GM19328 (cell line): ENCODE measurements at regions not wholly inside any gene's neighbourhood (a gene's known extent, or its start where the extent isn't known, plus 50 kb on each side); places are given as distances from the start of the nearest gene placed in this dataset.

Source experiments
- ATAC-seq: cut with Tn5 transposase; IDR thresholded peaks from one replicate; pipeline ENCODE4 v1.9.1; 2021; ENCODE audit warnings: mild to moderate bottlenecking, moderate library complexity; ENCODE audit not compliant: unreplicated experiment

- no peak for ATAC-seq
Measured at GRCh38 chr2:41935825-41936224, 112.0 kb upstream of the PKDCC start.

DNA sequence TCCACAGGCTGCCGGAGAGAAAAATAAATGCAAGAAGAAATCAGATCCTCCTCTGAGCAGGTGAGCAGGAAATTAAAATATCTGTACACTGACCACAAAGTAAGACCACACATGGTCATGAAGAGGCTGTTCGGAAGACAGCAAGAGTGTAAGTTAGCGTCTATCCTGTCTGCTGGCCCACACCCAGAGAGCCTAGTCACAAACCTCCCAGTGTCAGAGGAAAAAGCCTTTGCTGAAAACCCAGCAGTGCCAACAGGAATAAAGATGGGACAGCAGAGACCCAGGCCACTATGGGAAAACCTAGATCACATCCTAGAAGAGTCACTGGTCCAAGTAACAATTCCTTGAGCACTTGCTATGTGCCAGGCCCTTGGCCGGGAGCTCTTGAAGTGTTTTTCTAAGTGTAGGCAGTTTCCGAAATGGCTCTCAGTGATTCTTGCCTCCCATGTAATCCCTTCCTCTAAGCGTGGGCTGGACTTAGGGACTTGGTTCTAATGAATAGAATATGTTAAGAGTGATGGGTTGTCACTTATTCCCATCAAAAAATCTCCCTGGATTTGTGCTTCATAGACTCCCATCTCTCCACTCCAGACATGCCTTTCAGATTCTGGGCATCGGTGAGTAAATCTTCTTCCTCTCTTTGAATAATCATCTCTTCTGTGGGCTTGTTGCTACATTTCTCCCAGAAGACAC lies 110.9 kb upstream of the PKDCC start:
- no peak for ATAC-seq

DNA sequence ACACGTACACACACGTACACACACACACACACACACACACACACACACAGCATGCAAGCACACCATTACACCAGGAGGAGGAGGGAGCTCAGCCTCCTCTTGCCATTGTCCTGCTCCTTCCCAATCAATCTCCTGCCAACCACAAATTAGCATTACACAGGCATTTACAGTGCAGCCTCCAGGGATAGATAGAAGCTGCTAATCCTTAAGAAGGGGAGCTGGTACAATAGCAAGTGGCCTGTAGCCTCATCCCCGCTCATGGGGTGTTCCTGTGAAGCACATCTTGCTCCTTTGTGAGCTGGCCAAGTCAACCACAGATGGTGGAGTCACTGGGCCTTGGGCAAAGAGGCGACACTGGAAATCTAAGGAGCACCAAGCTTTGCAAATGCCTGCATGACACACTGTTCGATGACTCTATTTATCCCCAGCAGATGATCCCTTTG lies 110.3 kb upstream of the PKDCC start:
- no peak for ATAC-seq

GRCh38 chr2:41937921-41938708 lies 109.7 kb upstream of the PKDCC start:
- no peak for ATAC-seq

DNA sequence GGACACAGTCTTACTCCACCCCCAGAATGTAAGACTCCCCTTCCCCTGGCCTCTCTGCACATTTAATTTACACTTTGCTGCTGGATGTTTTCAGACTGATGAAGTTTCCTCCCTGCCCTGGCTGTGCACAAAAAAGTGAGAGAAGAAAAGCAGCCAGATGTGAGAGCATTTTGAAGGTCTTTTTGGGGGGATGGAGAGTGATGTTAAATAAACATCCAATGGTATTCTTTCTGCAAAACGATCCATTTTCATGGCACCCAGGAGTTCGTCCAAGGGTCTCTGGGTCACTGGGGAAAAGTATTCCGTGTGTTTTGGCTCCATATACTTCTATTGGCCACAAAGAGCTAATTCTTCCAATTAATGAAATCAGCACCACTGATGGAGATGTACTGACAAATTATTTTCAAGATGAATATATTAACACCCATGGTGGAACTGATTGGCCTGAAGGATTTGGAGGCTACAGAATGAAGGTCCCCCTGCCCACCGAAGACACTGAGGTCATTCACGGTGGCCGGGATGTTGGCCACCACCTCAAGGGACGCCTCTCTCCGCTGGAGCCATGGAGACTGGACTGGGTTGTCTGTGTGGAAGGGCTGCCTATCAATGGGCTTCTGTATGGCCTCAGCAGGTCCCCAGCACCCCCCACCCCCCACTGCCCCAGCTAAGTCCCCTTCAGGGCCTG lies 107.6 kb upstream of the PKDCC start:
- ATAC-seq: no peak

GRCh38 chr2:41940745-41941063 lies 107.1 kb upstream of the PKDCC start:
- ATAC-seq: no peak

GRCh38 chr2:41941831-41942230 lies 106.0 kb upstream of the PKDCC start:
- ATAC-seq: no peak

- no peak for ATAC-seq
Measured at GRCh38 chr2:41942278-41942677, 105.5 kb upstream of the PKDCC start.

DNA sequence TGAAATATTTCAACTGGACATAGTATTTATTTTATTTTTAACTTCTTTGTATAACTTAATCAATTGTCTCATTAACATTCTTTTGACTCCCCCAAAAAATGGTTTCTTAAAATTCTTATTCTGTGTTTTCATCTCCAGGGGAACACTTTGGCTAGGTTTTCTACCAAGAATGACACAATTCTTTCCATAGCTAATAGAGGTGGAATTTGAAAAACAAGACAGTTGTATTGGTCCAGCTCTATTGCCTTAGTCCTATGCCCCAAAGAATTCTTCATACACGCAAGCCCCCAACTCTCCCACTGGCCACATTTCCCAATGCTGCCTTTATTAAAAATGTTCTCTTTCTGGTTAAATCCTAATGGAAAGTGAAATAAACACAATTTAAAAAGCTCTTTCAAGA lies 104.7 kb upstream of the PKDCC start:
- ATAC-seq: no peak

DNA sequence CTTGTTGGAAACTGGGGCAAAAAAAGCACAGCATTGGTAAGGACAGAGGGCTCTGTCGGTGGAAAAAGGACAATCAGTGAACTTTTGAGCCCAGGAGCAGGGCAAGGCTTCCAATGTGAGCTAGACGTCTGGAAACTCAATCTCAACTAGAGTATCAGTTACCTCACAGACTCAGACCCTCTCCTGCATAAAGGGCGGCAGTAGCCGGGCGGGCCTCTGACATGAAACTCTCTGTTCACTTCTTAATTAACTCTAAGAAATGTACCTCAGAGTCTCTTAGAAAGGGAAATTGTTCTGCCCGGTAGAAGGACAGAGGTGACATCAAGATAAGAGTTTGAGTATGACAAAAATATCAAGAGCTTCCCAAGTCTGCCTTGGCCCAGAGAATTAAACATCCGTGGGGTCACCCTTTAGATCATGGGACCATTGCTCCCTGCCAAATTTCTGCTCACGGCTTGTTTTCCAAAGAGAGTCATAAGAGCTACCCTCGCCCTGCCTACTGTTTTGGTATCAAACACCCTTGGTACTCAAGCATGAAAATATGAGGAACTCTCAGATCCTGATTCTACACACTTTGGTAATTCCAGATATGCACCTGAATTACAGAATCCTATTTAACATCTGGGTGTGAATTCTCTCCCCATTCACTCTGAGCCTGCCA lies 103.5 kb upstream of the PKDCC start:
- ATAC-seq: no peak

DNA sequence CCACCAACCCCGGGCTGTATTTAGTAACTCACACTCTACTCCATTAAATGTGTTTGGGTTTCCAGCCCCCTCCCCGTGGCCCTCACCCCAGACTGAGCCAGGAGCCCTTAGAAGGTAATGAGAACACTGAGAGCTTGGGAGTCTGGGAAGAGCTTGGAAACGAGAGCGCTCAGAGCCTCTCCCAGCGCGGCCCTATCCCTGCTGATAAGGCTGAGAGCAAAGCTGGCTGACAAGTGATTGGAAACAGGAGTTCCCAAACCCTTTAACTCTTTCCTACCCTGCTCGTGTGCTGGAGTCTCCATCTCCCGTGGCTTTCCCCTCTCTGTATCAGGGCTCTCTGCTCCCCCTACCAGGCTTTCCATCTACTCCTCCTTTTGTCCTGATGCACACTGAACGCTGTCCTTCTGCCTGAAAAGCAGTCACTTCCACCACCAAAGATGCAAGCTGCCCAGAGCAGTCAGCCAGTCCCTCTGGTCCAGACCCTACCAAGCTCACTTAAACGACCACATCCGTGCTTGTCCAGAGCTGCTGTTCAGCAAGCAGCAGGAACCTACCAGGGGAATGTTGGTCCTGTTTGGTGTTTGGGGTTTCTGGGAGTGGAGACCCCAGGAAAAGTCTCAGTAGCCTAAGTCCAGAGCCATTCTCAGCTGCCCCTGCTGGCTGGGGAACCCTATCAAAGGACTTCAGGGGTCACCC lies 100.0 kb upstream of the PKDCC start:
- no peak for ATAC-seq

GRCh38 chr2:41948397-41948763 lies 99.4 kb upstream of the PKDCC start:
- ATAC-seq: no peak

DNA sequence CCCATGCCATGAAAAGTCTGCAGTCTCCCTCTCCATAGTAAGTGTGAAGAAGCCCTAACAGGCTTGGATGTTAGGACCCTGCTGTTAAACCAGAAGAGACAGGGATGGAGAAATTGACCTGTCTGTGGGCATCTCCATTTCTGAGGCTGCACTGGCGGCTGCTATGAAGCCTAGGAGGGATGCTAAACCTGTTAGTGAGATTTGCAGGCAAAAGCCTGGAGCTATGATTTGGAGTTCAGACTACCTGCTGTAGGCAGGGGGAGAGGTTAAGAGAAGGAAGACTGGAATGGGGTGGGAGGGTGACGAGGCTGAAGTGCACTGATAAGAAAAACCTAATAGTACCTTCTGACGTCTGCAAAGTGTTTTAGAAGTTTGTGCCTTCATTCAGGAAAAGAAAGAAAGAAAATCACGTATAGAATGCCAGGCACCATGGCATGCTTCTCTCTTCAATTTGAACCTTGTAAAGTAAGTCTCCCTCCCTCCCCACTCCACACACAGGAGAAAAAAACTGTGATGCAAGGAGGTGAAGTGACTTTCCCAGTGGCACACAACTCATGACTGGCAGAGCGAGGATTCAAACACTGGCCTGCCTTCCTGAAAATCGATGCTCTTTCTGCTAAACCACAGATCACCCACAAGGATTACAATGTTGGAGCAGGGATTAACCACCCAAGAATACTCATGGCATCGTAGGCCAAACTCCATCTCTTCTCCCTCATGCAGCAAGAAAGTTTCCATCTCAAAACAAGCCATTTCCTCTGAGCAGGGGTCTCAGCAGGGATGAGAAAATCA lies 98.5 kb upstream of the PKDCC start:
- ATAC-seq: no peak

- no peak for ATAC-seq
Measured at GRCh38 chr2:41949883-41950665, 97.7 kb upstream of the PKDCC start.

DNA sequence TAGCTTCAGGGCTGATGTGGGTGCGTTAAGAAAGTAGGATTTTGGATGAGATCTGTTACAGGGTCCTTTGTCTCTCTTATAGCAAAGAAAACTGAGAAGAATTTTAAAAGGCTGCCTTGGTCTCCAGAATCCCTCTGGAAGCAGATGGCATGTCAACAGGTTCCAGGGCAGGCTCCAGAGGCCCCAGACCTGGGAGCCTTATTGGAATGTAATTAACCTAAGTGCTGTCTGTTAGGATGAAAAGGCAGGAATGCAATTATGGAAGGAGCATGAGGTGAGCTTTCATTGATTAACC lies 97.2 kb upstream of the PKDCC start:
- no peak for ATAC-seq

GRCh38 chr2:41954304-41955291 lies 93.2 kb upstream of the PKDCC start:
- no peak for ATAC-seq

DNA sequence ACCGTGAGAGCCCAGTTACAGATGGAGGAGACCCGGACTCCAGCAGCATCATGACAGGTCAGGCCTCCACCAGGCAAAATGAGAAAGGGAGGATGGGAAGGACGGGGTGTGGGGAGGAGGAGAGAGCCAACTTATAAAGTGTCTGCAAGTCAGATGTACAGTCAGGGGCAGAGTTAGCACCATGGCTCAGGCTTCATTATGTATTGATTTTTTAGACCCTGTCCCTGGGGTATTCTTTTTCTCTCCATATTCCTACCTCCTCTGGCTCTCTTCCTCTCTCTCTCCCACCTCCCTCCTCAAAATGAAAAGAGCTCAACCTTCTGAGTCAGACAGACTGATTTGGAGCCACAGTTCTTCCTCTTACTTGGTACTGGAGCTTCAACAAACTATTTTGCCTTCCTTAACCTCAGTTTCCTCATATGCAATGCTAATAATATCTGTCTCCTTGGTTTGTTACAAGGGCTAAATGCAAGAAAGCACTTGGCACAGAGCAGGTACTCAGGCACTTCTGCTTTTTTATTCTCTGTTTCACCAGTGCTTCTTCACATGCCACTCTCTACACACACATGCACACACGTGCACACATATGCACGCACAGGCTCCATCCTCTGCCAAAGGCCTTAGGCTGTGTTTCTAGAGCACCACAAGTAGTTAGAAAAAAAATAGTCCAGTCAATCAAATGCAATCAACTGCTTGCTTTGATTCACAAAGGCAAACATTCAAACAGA lies 92.3 kb upstream of the PKDCC start:
- peak; percentile 54 for ATAC-seq

GRCh38 chr2:41957431-41957830 lies 90.4 kb upstream of the PKDCC start:
- no peak for ATAC-seq
